Prostate gland (tissue), 2 donors: ENCODE measurements at regions not wholly inside any gene's neighbourhood (a gene's known extent, or its start where the extent isn't known, plus 50 kb on each side); places are given as distances from the start of the nearest gene placed in this dataset.

ENCODE experiments used
- DNase-seq: peaks from one replicate; pipeline ENCODE4 v3.0.0-alpha.2; 2019; ENCODE audit warnings: low spot score
- H3K27ac ChIP-seq, 2 donors: fragments of 200-600 bp; sonication (generic); 2 replicates each; pipeline ENCODE4 v1.5.1; 2017 to 2019
- H3K27me3 ChIP-seq: fragments of 200-600 bp; sonication (generic); replicated peaks from 2 replicates; pipeline ENCODE4 v1.5.1; 2019; ENCODE audit not compliant: insufficient read depth
- H3K36me3 ChIP-seq, 2 donors: fragments of 200-600 bp; sonication (generic); 1 replicate in 1 of 2; 2 replicates in 1 of 2; pipeline versions ENCODE4 v1.5.1 to v1.8.1; 2017 to 2019
- H3K4me1 ChIP-seq: fragments of 200-600 bp; sonication (generic); replicated peaks from 2 replicates; pipeline ENCODE4 v1.5.1; 2019
- H3K4me3 ChIP-seq, 2 donors: fragments of 200-600 bp; sonication (generic); 2 replicates each; pipeline ENCODE4 v1.5.1; 2017 to 2019
- H3K9me3 ChIP-seq: fragments of 200-600 bp; sonication (generic); 2 replicates; pipeline ENCODE4 v1.5.1; 2017
- CTCF ChIP-seq, 4 experiments: fragments of 200-600 bp in 2 of 4; fragments of 450-650 bp in 2 of 4; sonication (generic) in 2 of 4; IDR thresholded peaks; 1 replicate in 3 of 4; 2 replicates in 1 of 4; pipeline ENCODE4 v1.5.1; 2016 to 2019; ENCODE audit warnings: antibody characterized with exemption in 4 of 4, mild to moderate bottlenecking in 2 of 4, moderate library complexity in 2 of 4
- POLR2A ChIP-seq: fragments of 450-650 bp; IDR thresholded peaks from one replicate; pipeline ENCODE4 v1.6.1; 2016; ENCODE audit warnings: antibody characterized with exemption, mild to moderate bottlenecking
- POLR2AphosphoS5 ChIP-seq: sonication (generic); formaldehyde crosslinking; IDR thresholded peaks from one replicate; pipeline ENCODE4 v1.6.1; 2017; ENCODE audit warnings: antibody characterized with exemption
- WGBS: methylation state at CpG from one replicate; pipeline ENCODE4 v1.1.5; 2018; 5-methylcytosine and 5-hydroxymethylcytosine counted together
- intact Hi-C: fragments of 100-400 bp; cut with DNase I; formaldehyde crosslinking; loops from one replicate; pipeline ENCODE4 v1.14.2; 2022

GRCh38 chr2:19425419-19425818 is 67.0 kb upstream of the OSR1 start:
- Histone ChIP-seq H3K27me3 (no peaks in the 10 kb centered on the region), H3K9me3 (no peaks in the 10 kb centered on the region), H3K27ac (no peak overlapping the region), H3K4me3 (no peak overlapping the region), H3K4me1 (no peaks in the 10 kb centered on the region), H3K36me3 (no peaks in the 10 kb centered on the region)
- 71% methylated on average over 2 of the region's 2 CpGs for WGBS
- intact Hi-C loops: no loop called here
- DNase-seq: no peak
- TF ChIP-seq POLR2A (no peak), POLR2AphosphoS5 (no peak), CTCF (IDR thresholded peaks at IDR 0.05) (no peak)

GRCh38 chr2:19419211-19419880 is 60.9 kb upstream of the OSR1 start:
- DNase-seq: no peak
- 69% methylated on average over 3 of the region's 3 CpGs for WGBS
- no peaks in the 10 kb centered on the region for H3K4me1 ChIP-seq
- no peaks in the 10 kb centered on the region for H3K9me3 ChIP-seq
- no peak for TF ChIP-seq POLR2AphosphoS5
- no peak for TF ChIP-seq CTCF (IDR thresholded peaks at IDR 0.05)
- no peak for TF ChIP-seq POLR2A
- H3K27ac ChIP-seq: no peak overlapping the region
- intact Hi-C loops: no loop called here
- no peaks in the 10 kb centered on the region for H3K27me3 ChIP-seq
- no peaks in the 10 kb centered on the region for H3K36me3 ChIP-seq
- no peak overlapping the region for H3K4me3 ChIP-seq

- 68% methylated on average over 3 of the region's 3 CpGs for WGBS
- Histone ChIP-seq H3K4me1 (no peaks in the 10 kb centered on the region), H3K9me3 (no peaks in the 10 kb centered on the region), H3K4me3 (no peak overlapping the region), H3K36me3 (no peaks in the 10 kb centered on the region), H3K27ac (no peak overlapping the region), H3K27me3 (no peaks in the 10 kb centered on the region)
- TF ChIP-seq POLR2A (no peak), CTCF (IDR thresholded peaks at IDR 0.05) (no peak), POLR2AphosphoS5 (no peak)
- DNase-seq: no peak
- intact Hi-C loops: no loop called here
Observed at GRCh38 chr2:19416784-19417684, 58.6 kb upstream of the OSR1 start.

- Histone ChIP-seq H3K36me3 (no peaks in the 10 kb centered on the region), H3K4me3 (no peak overlapping the region), H3K9me3 (no peaks in the 10 kb centered on the region), H3K27me3 (no peaks in the 10 kb centered on the region), H3K27ac (no peak overlapping the region), H3K4me1 (no peaks in the 10 kb centered on the region)
- no peak for TF ChIP-seq CTCF (IDR thresholded peaks at IDR 0.05)
- TF ChIP-seq POLR2AphosphoS5: no peak
- no peak for TF ChIP-seq POLR2A
- 96% methylated on average over 2 of the region's 2 CpGs for WGBS
- DNase-seq: no peak
- intact Hi-C loops: no loop called here
Observed at GRCh38 chr2:19416083-19416482, 57.7 kb upstream of the OSR1 start.
